Naive B cell (primary cell): ENCODE measurements at regions not wholly inside any gene's neighbourhood (a gene's known extent, or its start where the extent isn't known, plus 50 kb on each side); places are given as distances from the start of the nearest gene placed in this dataset.
"Not testable (repeated sequence)": the region's sequence is repeated elsewhere in the genome, so short reads cannot be mapped to it uniquely, and the experiment has no call there.

ENCODE experiments used
- ATAC-seq, 2 donors: fragments of 150-1000 bp; cut with Tn5 transposase; 2 replicates each; pipeline ENCODE4 v1.10.0; 2021; ENCODE audit warnings: low read depth in 2 of 2, mild to moderate bottlenecking in 2 of 2, moderate library complexity in 2 of 2
- DNase-seq: peaks from one replicate; pipeline ENCODE4 v3.0.0; 2022
- H3K27ac Mint-ChIP-seq, 6 donors: one replicate each; pipeline ENCODE4 v1.8.0; 2020 to 2022; ENCODE audit warnings: mild to moderate bottlenecking in 6 of 6, mixed read lengths in 6 of 6, moderate library complexity in 5 of 6, inconsistent platforms in 2 of 6
- H3K27me3 Mint-ChIP-seq, 3 donors: one replicate each; pipeline ENCODE4 v1.8.0; 2021 to 2022; ENCODE audit warnings: mixed read lengths in 3 of 3, mild to moderate bottlenecking in 1 of 3
- H3K36me3 Mint-ChIP-seq, 2 donors: one replicate each; pipeline ENCODE4 v1.8.0; 2020 to 2022; ENCODE audit warnings: mixed read lengths in 2 of 2, inconsistent platforms in 1 of 2, mild to moderate bottlenecking in 1 of 2
- H3K4me1 Mint-ChIP-seq, 3 donors: one replicate each; pipeline ENCODE4 v1.8.0; 2020 to 2022; ENCODE audit warnings: mixed read lengths in 3 of 3, inconsistent platforms in 1 of 3, mild to moderate bottlenecking in 1 of 3, moderate library complexity in 1 of 3
- H3K4me3 Mint-ChIP-seq, 8 donors: one replicate each; pipeline ENCODE4 v1.8.0; 2020 to 2022; ENCODE audit warnings: mild to moderate bottlenecking in 8 of 8, mixed read lengths in 8 of 8, moderate library complexity in 8 of 8, inconsistent platforms in 2 of 8
- H3K9me3 Mint-ChIP-seq, 7 donors: one replicate each; pipeline ENCODE4 v1.8.0; 2020 to 2022; ENCODE audit warnings: mixed read lengths in 7 of 7, mild to moderate bottlenecking in 5 of 7, inconsistent platforms in 2 of 7, moderate library complexity in 1 of 7

GRCh38 chr4:173091362-173091761, 77.2 kb upstream of the GALNT7 start:
- DNase-seq: no peak
- H3K27ac Mint-ChIP-seq: no peak overlapping the region
- H3K9me3 Mint-ChIP-seq: peaks cover 0 to 4% (median 0%) of the 10 kb centered on the region in 7 donors
- no peak for ATAC-seq
- H3K4me3 Mint-ChIP-seq: no peak overlapping the region
- H3K4me1 Mint-ChIP-seq: no peaks in the 10 kb centered on the region
- H3K36me3 Mint-ChIP-seq: peaks cover 0 to 4% of the 10 kb centered on the region in 2 donors
- H3K27me3 Mint-ChIP-seq: no peaks in the 10 kb centered on the region

GRCh38 chr4:173091958-173092357, 76.7 kb upstream of the GALNT7 start:
- Mint-ChIP-seq H3K4me3 (no peak overlapping the region), H3K27ac (no peak overlapping the region), H3K36me3 (peaks cover 0 to 4% of the 10 kb centered on the region in 2 donors), H3K9me3 (peaks cover 0 to 2% (median 0%) of the 10 kb centered on the region in 7 donors), H3K4me1 (no peaks in the 10 kb centered on the region), H3K27me3 (no peaks in the 10 kb centered on the region)
- ATAC-seq (no peak), DNase-seq (no peak)

GRCh38 chr4:173093361-173093760, 75.2 kb upstream of the GALNT7 start:
- Mint-ChIP-seq H3K27ac (no peak overlapping the region), H3K9me3 (peaks cover 0 to 2% (median 0%) of the 10 kb centered on the region in 7 donors)
- DNase-seq: no peak

GRCh38 chr4:173094739-173095421, 73.7 kb upstream of the GALNT7 start:
- H3K4me1 Mint-ChIP-seq: no peaks in the 10 kb centered on the region
- H3K4me3 Mint-ChIP-seq: no peak overlapping the region
- DNase-seq (no peak), ATAC-seq (no peak)
- H3K27ac Mint-ChIP-seq: peak overlapping the region in 1 of 6 donors; percentile 5
- H3K27me3 Mint-ChIP-seq: no peaks in the 10 kb centered on the region
- peaks cover 0 to 4% of the 10 kb centered on the region in 2 donors for H3K36me3 Mint-ChIP-seq
- peaks cover 0 to 2% (median 0%) of the 10 kb centered on the region in 7 donors for H3K9me3 Mint-ChIP-seq

More at GRCh38 chr4:173093361-173093760, 75.2 kb upstream of the GALNT7 start:
- no peaks in the 10 kb centered on the region for H3K4me1 Mint-ChIP-seq
- no peaks in the 10 kb centered on the region for H3K27me3 Mint-ChIP-seq
- no peak for ATAC-seq
- H3K4me3 Mint-ChIP-seq: no peak overlapping the region
- peaks cover 0 to 4% of the 10 kb centered on the region in 2 donors for H3K36me3 Mint-ChIP-seq

GRCh38 chr4:173099447-173099846, 69.2 kb upstream of the GALNT7 start:
- H3K27me3 Mint-ChIP-seq, H3K27ac Mint-ChIP-seq, H3K4me3 Mint-ChIP-seq, ATAC-seq, H3K4me1 Mint-ChIP-seq, H3K9me3 Mint-ChIP-seq, H3K36me3 Mint-ChIP-seq, DNase-seq: not testable (repeated sequence)

- Mint-ChIP-seq H3K4me1 (no peaks in the 10 kb centered on the region), H3K9me3 (peaks cover 0 to 16% (median 5%) of the 10 kb centered on the region in 7 donors), H3K36me3 (peaks cover 10 to 11% of the 10 kb centered on the region in 2 donors), H3K27ac (no peak overlapping the region), H3K4me3 (no peak overlapping the region), H3K27me3 (no peaks in the 10 kb centered on the region)
- ATAC-seq (no peak), DNase-seq (no peak)
Measured at GRCh38 chr4:173111031-173111430, 57.6 kb upstream of the GALNT7 start.

- peaks cover 5 to 44% (median 13%) of the 10 kb centered on the region in 7 donors for H3K9me3 Mint-ChIP-seq
- peaks cover 10 to 20% of the 10 kb centered on the region in 2 donors for H3K36me3 Mint-ChIP-seq
- H3K4me3 Mint-ChIP-seq, H3K27me3 Mint-ChIP-seq, DNase-seq, H3K4me1 Mint-ChIP-seq: not testable (repeated sequence)
- H3K27ac Mint-ChIP-seq: peak overlapping the region in 1 of 6 donors; percentile 21
- peak in 1 of 2 donors; percentile 28 for ATAC-seq
Measured at GRCh38 chr4:173117430-173117829, 51.2 kb upstream of the GALNT7 start.
